ENCODE measurements at regions not wholly inside any gene's neighbourhood (a gene's known extent, or its start where the extent isn't known, plus 50 kb on each side); places are given as distances from the start of the nearest gene placed in this dataset.

DNA sequence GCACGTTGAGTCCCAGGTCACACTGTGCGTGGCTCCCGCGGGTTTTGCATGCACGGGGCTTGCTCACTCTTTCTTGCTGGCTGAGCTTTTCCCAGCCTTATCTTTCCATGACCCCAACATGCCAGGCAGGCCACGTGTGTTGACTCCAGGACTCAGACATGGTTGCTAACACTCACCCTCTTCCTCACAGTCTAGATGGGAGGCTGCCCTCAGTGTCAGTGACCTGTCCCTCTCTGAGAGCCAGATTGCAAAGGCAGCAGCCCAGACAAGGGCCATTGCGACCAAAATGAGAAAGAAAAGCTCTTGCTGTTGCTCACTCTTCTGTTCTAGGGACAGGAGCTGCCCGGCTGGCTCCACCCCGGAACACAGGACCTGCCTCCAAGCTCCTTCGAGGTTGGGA is 113.7 kb downstream of the TMEM18 start:
- no peak overlapping the region for H3K4me3 ChIP-seq (ENCODE audit: extremely low read depth in 1 of 4, insufficient read depth in 2 of 4, low read depth in 3 of 4, low read length in 4 of 4)
- H3K4me1 ChIP-seq (replicated peaks in 1 of 4; ENCODE audit: control insufficient read depth in 3 of 4, insufficient read depth in 4 of 4, low read length in 3 of 4): no peaks in the 10 kb centered on the region
- no peak overlapping the region for H2BK15ac ChIP-seq (ENCODE audit: low read length)
- H3K4ac ChIP-seq (replicated peaks; ENCODE audit: insufficient read length, low read depth, low read length): no peak overlapping the region
- H3K56ac ChIP-seq (replicated peaks; ENCODE audit: insufficient read length, low read depth, low read length): no peak overlapping the region
- H3K9ac ChIP-seq (replicated peaks in 1 of 4; ENCODE audit: extremely low read depth in 1 of 4, low read depth in 3 of 4, low read length in 3 of 4): no peak overlapping the region
- no peaks in the 10 kb centered on the region for H3K36me3 ChIP-seq (ENCODE audit: control insufficient read depth in 2 of 4, insufficient read depth in 4 of 4, low read length in 3 of 4)
- H4K20me1 ChIP-seq (replicated peaks in 1 of 2; ENCODE audit: control insufficient read depth in 1 of 2, insufficient read depth in 2 of 2, low read length in 2 of 2): no peaks in the 10 kb centered on the region
- H4K8ac ChIP-seq (ENCODE audit: extremely low read depth, insufficient read depth, low read length): no peak overlapping the region
- H2BK120ac ChIP-seq (replicated peaks; ENCODE audit: low read depth, low read length): no peak overlapping the region
- no peak overlapping the region for H2AFZ ChIP-seq (ENCODE audit: low read length)
- no peak overlapping the region for H4K5ac ChIP-seq (ENCODE audit: insufficient read length, low read depth, low read length)
- ChIA-PET CTCF (ENCODE audit: partially characterized antibody) (interaction anchor here (0.7 to 1.3 kb wide), 5 partner anchors 10 to 1031 kb away, joined by 3 read pairs; no protein-coding TSS in a partner anchor), POLR2A (ENCODE audit: partially characterized antibody) (interaction anchor here (0.8 kb wide), 1 partner anchor 28 kb away, joined by 3 read pairs; no protein-coding TSS in a partner anchor)
- H3K14ac ChIP-seq (ENCODE audit: insufficient read length): no peak overlapping the region
- H3K23me2 ChIP-seq (ENCODE audit: low read depth, low read length): no peaks in the 10 kb centered on the region
- H2AK5ac ChIP-seq (ENCODE audit: low read depth, low read length): no peak overlapping the region
- H3K9me3 ChIP-seq (ENCODE audit: insufficient read depth in 2 of 2, low read depth in 1 of 2, low read length in 1 of 2): no peaks in the 10 kb centered on the region
- H3K18ac ChIP-seq (ENCODE audit: extremely low read depth, low read length): no peak overlapping the region
- H2BK20ac ChIP-seq (ENCODE audit: low read length): no peak overlapping the region
- H3K27me3 ChIP-seq (replicated peaks in 1 of 4; ENCODE audit: control insufficient read depth in 3 of 4, extremely low read depth in 1 of 4, insufficient read depth in 3 of 4, low read length in 3 of 4): 0 out of 7 replicates have a peak, but pooled peaks cover 0 to 3% (median 1%) of the 10 kb centered on the region in 4 experiments
- no peak overlapping the region for H4K91ac ChIP-seq (replicated peaks; ENCODE audit: insufficient read length, low read length)
- no peaks in the 10 kb centered on the region for H3K79me1 ChIP-seq (ENCODE audit: low read depth, low read length)
- H3K27ac ChIP-seq (ENCODE audit: low read depth, low read length): no peak overlapping the region
- H2BK12ac ChIP-seq (ENCODE audit: low read depth, low read length): no peak overlapping the region
- 95% methylated on average over 10 of the region's 10 CpGs; no CpG with 5 or more reads in 1 of the 2 experiments for WGBS, 2 experiments (ENCODE audit: extremely low coverage in 1 of 2, insufficient coverage in 1 of 2, insufficient read length in 1 of 2, insufficient replicate concordance in 2 of 2, low coverage in 1 of 2, low lambda C conversion rate in 2 of 2, missing lambda C conversion rate in 1 of 2)
- no peak overlapping the region for H3K4me2 ChIP-seq (ENCODE audit: insufficient read depth in 1 of 2, low read depth in 2 of 2, low read length in 2 of 2)
- no peaks in the 10 kb centered on the region for H3K79me2 ChIP-seq (ENCODE audit: control insufficient read depth in 1 of 2, insufficient read depth in 2 of 2, low read length in 2 of 2)
- no peak overlapping the region for H3K23ac ChIP-seq (ENCODE audit: insufficient read length)
- DNase-seq (ENCODE audit: low read depth in 1 of 2, low spot score in 2 of 2) (no peak), FAIRE-seq (no peak)
- no peak overlapping the region for H2BK5ac ChIP-seq (ENCODE audit: low read depth, low read length)
- TF ChIP-seq KDM5A (IDR thresholded peaks at IDR 0.05; ENCODE audit: low read length) (no peak), SP4 (IDR thresholded peaks at IDR 0.05; ENCODE audit: low read length) (no peak), PHF8 (conservative IDR thresholded peaks at IDR 0.05; ENCODE audit: low read depth, low read length) (no peak), SUZ12 (IDR thresholded peaks at IDR 0.05; ENCODE audit: low read length) (no peak), JUN (IDR thresholded peaks at IDR 0.05; ENCODE audit: low read depth, low read length) (no peak), USF2 (IDR thresholded peaks at IDR 0.05; ENCODE audit: low read length) (no peak), CTBP2 (IDR thresholded peaks at IDR 0.05; ENCODE audit: borderline replicate concordance, insufficient read depth, insufficient read length, low read length) (no peak), RBBP5 (IDR thresholded peaks at IDR 0.05; ENCODE audit: borderline replicate concordance, low read depth, low read length) (no peak), FOSL1 (IDR thresholded peaks at IDR 0.05; ENCODE audit: insufficient read depth, low read depth, low read length) (no peak), TBP (IDR thresholded peaks at IDR 0.05; ENCODE audit: low read depth, low read length) (no peak), KDM1A (IDR thresholded peaks at IDR 0.05; ENCODE audit: borderline replicate concordance, low read length) (no peak), EP300 (IDR thresholded peaks at IDR 0.05; ENCODE audit: borderline replicate concordance in 1 of 2, low read depth in 2 of 2, low read length in 2 of 2) (no peak), ATF3 (IDR thresholded peaks at IDR 0.05; ENCODE audit: insufficient read depth, low read depth, low read length) (no peak)
